Epithelial cell of prostate (primary cell): ENCODE measurements at regions not wholly inside any gene's neighbourhood (a gene's known extent, or its start where the extent isn't known, plus 50 kb on each side); places are given as distances from the start of the nearest gene placed in this dataset.

Source experiments
- DNase-seq: peaks from one replicate; pipeline ENCODE4 v3.0.0-alpha.2; 2011; ENCODE audit warnings: low read depth, low spot score
- H3K27ac ChIP-seq: fragments of 450-650 bp; 2 replicates; pipeline ENCODE4 v1.5.1; 2017; ENCODE audit warnings: mild to moderate bottlenecking

DNA sequence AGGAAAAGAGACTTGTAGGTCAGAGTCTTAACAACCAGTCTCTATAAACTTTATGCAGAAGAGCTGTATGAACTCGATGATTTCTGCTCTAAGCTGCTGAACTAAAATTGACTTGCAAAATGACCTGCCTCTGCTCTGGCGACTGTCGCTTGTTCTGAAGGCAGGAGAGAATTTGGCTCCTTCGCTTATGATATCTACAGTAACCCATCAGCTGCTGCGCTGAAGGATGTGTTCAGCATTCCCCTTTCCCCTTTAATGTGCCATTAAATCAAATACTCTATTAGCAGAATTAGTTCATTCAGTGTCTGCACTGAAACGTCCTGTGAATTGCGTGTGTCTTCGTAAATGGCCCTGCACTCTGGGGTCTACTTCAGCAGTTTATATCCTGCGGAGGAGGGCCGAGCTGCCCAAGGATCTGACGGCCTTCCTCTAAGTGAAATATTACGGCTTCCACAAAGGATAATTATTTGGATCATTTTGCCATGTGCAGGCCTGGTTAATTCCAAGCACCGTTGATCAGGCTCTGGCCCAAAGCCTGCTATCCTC, 254.9 kb downstream of the SNX10 start:
- H3K27ac ChIP-seq, result no peak overlapping the region
- DNase-seq, result no peak

DNA sequence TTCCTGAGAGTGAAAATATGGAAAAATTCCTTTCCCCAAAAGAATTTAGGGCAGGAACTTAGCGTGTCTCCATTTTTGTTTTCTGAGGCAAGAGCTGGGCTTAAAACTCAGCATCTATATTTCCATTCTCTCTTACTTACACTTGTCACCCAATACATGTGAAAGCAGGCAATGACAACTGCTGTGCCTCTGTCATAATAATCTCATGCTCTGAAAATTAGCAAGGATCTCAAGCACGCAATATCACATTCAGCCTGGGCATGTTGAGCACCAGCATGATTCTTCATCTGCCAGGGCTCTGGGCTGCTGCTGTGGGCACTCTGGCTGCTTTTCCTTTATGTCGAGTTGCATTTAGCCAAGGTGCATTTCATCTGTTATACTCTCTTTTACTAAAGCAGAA, 255.5 kb downstream of the SNX10 start:
- H3K27ac ChIP-seq, result no peak overlapping the region
- no peak for DNase-seq

DNA sequence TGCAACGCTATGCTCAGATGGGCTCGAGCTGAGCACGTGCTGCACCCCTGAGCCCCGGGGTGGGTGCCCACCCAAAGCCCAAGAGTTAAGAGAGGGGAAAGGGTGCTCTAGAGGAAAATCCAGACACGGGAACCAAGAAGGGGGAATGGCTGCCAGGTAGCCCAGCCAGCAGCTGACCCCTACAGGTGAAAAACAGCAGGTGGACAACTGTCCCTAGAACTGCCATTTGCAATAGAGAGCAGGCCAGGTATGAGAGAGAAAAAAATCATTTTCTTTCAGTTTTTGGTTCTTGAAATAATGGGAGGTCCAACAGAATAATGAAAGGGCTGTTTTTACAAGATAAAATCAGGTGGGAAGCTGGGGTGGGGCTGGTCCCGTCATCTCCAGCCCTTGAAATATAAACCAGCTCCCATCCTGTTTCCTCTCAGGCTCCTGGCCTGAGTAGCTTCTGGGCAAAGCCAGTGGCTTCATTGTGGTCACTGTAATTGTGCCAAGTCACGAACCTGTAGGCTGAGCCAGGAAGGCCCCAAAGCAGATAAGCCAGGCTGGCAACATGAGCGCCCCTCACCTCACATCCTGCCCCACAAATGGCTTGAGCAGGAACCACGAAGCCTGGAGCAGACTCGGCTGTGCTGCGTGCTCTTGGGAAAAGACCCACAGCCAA, 257.8 kb downstream of the SNX10 start:
- peak overlapping the region; percentile 83 for H3K27ac ChIP-seq
- no peak for DNase-seq

- no peak for DNase-seq
- H3K27ac ChIP-seq, result peak overlapping the region; percentile 83
Observed at GRCh38 chr7:26550492-26550891, 258.8 kb downstream of the SNX10 start.

- no peak for DNase-seq
- H3K27ac ChIP-seq, result no peak overlapping the region
Observed at GRCh38 chr7:26551740-26552139, 260.1 kb downstream of the SNX10 start.

GRCh38 chr7:26553128-26553527, 261.5 kb downstream of the SNX10 start:
- H3K27ac ChIP-seq, result no peak overlapping the region
- DNase-seq, result no peak

DNA sequence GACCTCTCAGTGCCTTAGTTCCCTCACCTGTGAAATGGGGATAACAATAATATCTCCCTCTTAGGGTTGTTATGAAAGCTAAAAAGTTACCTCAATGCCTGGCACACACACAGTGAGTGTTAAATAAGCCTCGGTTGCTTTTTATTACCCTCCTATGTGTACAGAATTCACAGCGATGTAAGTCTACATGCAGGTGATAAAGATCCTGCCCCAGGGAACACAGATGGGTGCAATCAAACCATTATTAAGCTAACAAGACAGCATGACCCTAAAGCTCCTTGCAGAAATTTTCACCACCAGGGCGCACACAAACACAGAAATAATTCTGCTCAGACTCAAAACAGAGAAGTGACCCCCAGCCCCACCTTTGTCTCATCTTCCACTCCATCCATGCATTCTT, 261.9 kb downstream of the SNX10 start:
- DNase-seq, result no peak
- H3K27ac ChIP-seq, result no peak overlapping the region

DNA sequence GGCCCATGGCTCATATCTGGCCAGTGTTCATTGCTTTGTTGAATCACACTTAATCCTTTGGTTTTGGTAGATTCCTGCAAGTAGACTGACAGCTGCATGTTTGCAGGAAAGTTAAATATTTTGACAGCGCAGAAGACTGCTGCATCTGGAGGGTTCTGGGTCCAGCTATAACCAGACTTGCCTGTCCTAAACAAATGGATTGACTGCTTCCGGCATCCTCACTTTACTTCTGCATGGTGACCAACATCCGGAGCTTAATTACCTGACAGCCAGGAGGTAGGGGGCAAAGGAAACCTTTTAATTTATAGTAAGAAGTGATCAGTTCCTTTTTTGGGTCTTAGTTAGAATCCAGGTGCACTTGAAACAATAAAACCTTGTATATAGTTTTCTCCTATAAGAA, 263.3 kb downstream of the SNX10 start:
- H3K27ac ChIP-seq, result no peak overlapping the region
- DNase-seq, result no peak

DNA sequence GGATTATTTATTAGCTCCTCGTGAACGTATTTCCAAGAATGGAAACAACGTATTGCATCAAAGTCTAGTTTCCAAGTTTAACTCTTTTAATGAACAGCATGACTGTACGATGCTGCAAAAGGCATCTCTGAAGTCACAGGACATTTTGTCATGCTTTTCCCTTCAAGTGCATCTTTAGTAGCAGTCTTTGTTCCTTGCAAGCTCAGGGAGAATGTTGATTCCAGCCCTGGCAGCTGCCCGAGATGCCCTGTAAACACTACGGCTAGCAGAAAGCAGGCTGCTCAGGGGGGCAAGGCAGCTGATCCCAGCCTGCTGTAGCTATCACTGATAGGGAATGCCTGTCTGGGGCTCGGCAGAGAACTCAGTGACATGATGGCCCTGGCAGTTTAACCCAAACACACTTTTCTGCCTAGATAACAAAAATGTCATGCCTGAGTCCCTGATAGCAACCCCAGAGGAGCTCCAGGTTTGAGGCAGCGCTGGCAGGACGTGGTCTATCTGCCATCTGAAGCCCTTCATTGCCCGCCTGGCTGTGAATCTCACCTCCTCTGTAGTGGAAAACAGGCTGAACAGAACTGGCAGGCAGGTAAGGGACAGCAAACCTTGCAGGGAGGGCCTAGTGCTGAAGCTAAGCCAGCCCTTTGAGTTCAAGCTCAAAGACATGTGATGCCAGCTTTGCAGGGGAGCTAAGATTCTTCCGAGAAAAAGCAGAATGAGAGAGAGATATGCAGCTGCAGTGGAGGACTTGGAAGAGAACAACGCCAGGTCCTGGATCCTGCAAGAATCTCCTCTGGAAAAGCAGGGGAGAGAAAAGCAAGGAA, 264.6 kb downstream of the SNX10 start:
- no peak for DNase-seq
- no peak overlapping the region for H3K27ac ChIP-seq

DNA sequence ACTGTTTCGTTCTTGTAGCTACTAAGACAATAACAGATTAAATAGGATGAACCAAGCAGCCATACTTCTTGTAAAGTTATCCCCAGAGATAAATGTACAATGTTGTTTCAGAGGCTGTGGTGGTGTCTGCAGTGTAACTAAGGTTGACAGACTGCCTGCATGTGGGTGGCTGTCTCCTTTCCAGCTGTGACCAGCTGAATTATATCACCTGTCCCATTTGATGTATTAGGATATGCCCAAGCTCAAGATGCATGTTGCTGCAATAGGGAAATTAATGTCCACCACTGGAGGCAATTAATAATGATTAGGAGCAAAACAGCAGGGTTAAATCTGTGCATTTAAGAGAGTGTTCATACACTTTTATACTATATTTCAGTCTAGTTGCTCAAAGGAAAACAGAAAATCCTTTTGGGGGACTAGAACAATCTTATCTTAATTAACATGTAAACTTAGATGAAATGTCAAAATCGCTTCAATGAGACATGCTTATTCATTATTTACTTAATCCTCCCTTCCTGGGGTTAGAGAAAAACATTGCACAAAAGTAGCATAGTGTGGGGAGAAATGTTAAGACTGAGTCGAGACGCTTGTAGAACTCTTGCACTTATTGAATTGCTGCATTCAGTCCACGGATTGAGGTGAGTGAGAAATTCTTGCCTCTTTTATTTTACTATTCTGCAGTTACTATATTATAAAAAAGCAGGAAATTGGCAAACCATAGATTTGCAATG, 269.0 kb downstream of the SNX10 start:
- no peak for DNase-seq
- H3K27ac ChIP-seq, result no peak overlapping the region

GRCh38 chr7:26562841-26563240, 271.2 kb downstream of the SNX10 start:
- DNase-seq, result no peak

GRCh38 chr7:26563406-26563805, 271.7 kb downstream of the SNX10 start:
- H3K27ac ChIP-seq, result no peak overlapping the region
- no peak for DNase-seq

More at GRCh38 chr7:26562841-26563240, 271.2 kb downstream of the SNX10 start:
- no peak overlapping the region for H3K27ac ChIP-seq

DNA sequence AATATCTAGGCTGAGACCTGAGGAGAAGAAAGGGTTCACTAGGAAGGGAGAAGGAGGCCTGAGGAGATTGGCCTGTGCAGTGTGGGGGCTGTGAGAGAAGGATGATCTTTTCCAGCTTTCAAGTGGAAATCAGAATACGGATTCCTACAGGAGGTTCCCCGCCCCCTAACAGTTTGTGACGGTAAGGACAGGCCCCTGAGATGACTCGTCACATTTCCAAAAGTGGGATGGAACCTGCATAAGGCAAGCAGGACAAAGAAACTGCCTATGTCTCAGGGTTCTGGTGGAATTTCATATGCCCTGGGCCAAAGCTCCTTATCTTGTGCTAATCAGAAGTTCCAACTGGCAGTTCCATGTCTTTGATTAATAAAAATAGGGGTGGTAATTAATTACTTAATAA, 275.6 kb downstream of the SNX10 start:
- DNase-seq, result no peak
- no peak overlapping the region for H3K27ac ChIP-seq

GRCh38 chr7:26574476-26574875, 282.8 kb downstream of the SNX10 start:
- no peak overlapping the region for H3K27ac ChIP-seq
- DNase-seq, result peak; percentile 20

GRCh38 chr7:26580064-26580591, 284.3 kb downstream of the SKAP2 start:
- DNase-seq, result no peak
- no peak overlapping the region for H3K27ac ChIP-seq

DNA sequence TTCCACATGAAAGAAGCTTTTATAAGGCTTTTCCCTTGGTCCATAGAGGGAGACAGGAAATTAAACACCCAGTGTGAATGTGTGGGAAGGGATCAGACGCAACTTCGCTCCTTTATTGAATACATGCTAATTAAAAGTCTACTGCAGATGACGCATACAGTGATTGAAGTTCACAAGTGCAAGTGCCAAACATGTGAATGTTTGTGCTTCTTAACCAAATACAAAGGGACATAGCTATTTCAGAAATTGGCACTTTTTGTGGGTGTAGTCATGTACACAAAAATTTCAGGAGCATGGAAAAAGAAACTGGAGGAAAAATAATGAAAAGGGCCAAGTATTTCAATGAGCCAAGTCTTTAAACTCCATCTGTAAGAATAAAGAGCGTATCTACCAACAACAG, 283.7 kb downstream of the SKAP2 start:
- DNase-seq, result no peak
- no peak overlapping the region for H3K27ac ChIP-seq

GRCh38 chr7:26583094-26583648, 281.2 kb downstream of the SKAP2 start:
- no peak for DNase-seq
- no peak overlapping the region for H3K27ac ChIP-seq

GRCh38 chr7:26584326-26584725, 280.1 kb downstream of the SKAP2 start:
- no peak for DNase-seq
- H3K27ac ChIP-seq, result no peak overlapping the region

GRCh38 chr7:26584987-26585665, 279.3 kb downstream of the SKAP2 start:
- H3K27ac ChIP-seq, result no peak overlapping the region
- DNase-seq, result no peak

- no peak for DNase-seq
- H3K27ac ChIP-seq, result no peak overlapping the region
Observed at GRCh38 chr7:26587536-26587935, 276.9 kb downstream of the SKAP2 start.
